GM18861 (cell line): ENCODE measurements at regions not wholly inside any gene's neighbourhood (a gene's known extent, or its start where the extent isn't known, plus 50 kb on each side); places are given as distances from the start of the nearest gene placed in this dataset.
"Not testable (repeated sequence)": the region's sequence is repeated elsewhere in the genome, so short reads cannot be mapped to it uniquely, and the experiment has no call there.

Source experiments
- ATAC-seq: cut with Tn5 transposase; IDR thresholded peaks from one replicate; pipeline ENCODE4 v1.9.1; 2021; ENCODE audit not compliant: unreplicated experiment

- ATAC-seq = no peak
Measured at GRCh38 chr2:49342156-49342555, 187.8 kb upstream of the FSHR start.

- no peak for ATAC-seq
Measured at GRCh38 chr2:49335546-49335945, 181.2 kb upstream of the FSHR start.

- ATAC-seq = no peak
Measured at GRCh38 chr2:49332415-49332814, 178.1 kb upstream of the FSHR start.

GRCh38 chr2:49318531-49318930 is 164.2 kb upstream of the FSHR start:
- no peak for ATAC-seq

GRCh38 chr2:49309461-49309860 is 155.1 kb upstream of the FSHR start:
- no peak for ATAC-seq

- no peak for ATAC-seq
Measured at GRCh38 chr2:49306925-49307324, 152.6 kb upstream of the FSHR start.

GRCh38 chr2:49298693-49299092 is 144.4 kb upstream of the FSHR start:
- not testable (repeated sequence) for ATAC-seq

- ATAC-seq = no peak
Measured at GRCh38 chr2:49298230-49298629, 143.9 kb upstream of the FSHR start.

- no peak for ATAC-seq
Measured at GRCh38 chr2:49296107-49296867, 142.0 kb upstream of the FSHR start.

GRCh38 chr2:49294225-49294624 is 139.9 kb upstream of the FSHR start:
- ATAC-seq = no peak

- no peak for ATAC-seq
Measured at GRCh38 chr2:49291619-49292018, 137.3 kb upstream of the FSHR start.

GRCh38 chr2:49289711-49290110 is 135.4 kb upstream of the FSHR start:
- no peak for ATAC-seq

- no peak for ATAC-seq
Measured at GRCh38 chr2:49288902-49289700, 134.8 kb upstream of the FSHR start.

- no peak for ATAC-seq
Measured at GRCh38 chr2:49288113-49288705, 133.9 kb upstream of the FSHR start.

- ATAC-seq = no peak
Measured at GRCh38 chr2:49286726-49287125, 132.4 kb upstream of the FSHR start.

- no peak for ATAC-seq
Measured at GRCh38 chr2:49286045-49286444, 131.7 kb upstream of the FSHR start.

GRCh38 chr2:49278561-49278960 is 124.2 kb upstream of the FSHR start:
- no peak for ATAC-seq

- no peak for ATAC-seq
Measured at GRCh38 chr2:49278141-49278540, 123.8 kb upstream of the FSHR start.

GRCh38 chr2:49271060-49271606 is 116.8 kb upstream of the FSHR start:
- no peak for ATAC-seq

- no peak for ATAC-seq
Measured at GRCh38 chr2:49270091-49270490, 115.8 kb upstream of the FSHR start.

- no peak for ATAC-seq
Measured at GRCh38 chr2:49265471-49265870, 111.2 kb upstream of the FSHR start.
